ENCODE measurements at regions not wholly inside any gene's neighbourhood (a gene's known extent, or its start where the extent isn't known, plus 50 kb on each side); places are given as distances from the start of the nearest gene placed in this dataset.
A peak's percentile ranks its signal among the peaks of the same experiment; 100 is the strongest.

DNA sequence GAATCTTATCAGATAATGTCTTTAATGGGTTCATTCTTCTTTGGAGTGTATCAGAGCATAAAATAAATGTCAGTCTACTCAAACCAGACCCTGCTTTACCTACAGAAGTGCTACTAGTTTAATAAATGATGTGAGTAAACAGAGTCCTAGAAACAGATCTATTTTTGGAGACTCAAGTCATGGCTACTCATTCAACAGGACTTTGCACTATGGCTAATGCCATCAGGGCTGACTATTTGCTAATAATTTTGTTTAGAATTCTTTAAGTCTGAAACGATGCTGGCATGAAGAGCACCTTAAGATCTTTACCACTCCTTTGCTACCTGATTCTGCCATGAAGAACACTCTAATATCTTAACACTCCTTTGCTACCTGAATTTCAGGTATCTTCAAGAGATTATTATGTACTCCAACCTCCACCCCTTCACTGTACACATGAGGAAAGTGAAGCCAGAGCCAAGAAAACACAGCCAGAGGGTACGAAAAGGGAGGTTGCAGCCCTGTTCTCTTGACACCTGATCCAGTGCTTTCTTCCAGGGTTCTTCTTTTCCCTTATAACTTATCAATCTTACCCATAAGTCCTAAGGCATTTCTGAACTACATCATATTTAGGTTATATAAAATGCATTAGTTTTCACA, 62.4 kb downstream of the ZNF608 start:
- Histone ChIP-seq H3K36me3 (no peaks in the 10 kb centered on the region), H3K27me3 (no peaks in the 10 kb centered on the region), H3K9me3 (no peaks in the 10 kb centered on the region), H3K4me3 (no peak overlapping the region), H3K27ac (no peak overlapping the region), H3K4me1 (no peaks in the 10 kb centered on the region)
- no peak for DNase-seq
- TF ChIP-seq CTCF (IDR thresholded peaks at IDR 0.05), result no peak
- no peak for TF ChIP-seq POLR2A (IDR thresholded peaks at IDR 0.05)

DNA sequence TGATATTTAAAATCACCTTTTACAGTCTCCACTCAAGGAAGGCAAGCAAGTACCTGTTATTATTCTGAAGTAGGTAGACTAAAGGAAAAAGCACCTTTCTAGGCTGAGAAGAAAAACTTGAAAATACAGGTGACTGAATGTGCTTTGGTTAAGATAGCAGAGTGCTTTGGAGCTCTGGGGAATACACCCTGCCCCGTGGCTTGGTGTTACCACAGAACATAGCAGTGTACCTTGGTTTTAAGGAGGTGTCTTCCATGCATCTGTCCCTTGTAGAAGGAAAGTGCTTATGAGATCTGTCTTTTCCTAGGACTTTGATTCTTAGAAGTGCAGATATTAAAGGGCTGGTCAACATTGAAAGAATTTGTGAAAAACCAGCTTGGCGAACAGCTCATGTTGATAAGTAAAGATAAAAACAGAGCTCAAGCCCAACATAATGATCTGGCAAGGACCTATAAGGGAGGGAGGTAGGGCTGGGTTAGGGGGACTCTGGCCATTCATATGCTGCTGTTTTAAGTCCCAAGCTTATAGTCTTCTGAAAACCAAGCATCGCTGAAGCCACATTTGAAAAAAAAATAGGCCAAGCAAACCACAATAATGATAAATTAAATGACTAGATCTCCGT, 66.8 kb downstream of the ZNF608 start:
- Histone ChIP-seq H3K27ac (no peak overlapping the region), H3K4me1 (peaks cover 0 to 35% (median 0%) of the 10 kb centered on the region in 4 donors)

GRCh38 chr5:124678922-124679519, 67.4 kb downstream of the ZNF608 start:
- TF ChIP-seq CTCF (IDR thresholded peaks at IDR 0.05), result no peak
- no peak for TF ChIP-seq POLR2A (IDR thresholded peaks at IDR 0.05)
- peaks cover 0 to 35% (median 0%) of the 10 kb centered on the region in 4 donors for H3K4me1 ChIP-seq
- no peaks in the 10 kb centered on the region for H3K36me3 ChIP-seq
- no peaks in the 10 kb centered on the region for H3K9me3 ChIP-seq
- H3K27me3 ChIP-seq, result no peaks in the 10 kb centered on the region
- H3K4me3 ChIP-seq, result no peak overlapping the region
- peak overlapping the region in 1 of 4 donors; percentile 16 for H3K27ac ChIP-seq
- no peak for DNase-seq

More for the DNA sequence above, 66.8 kb downstream of the ZNF608 start:
- DNase-seq, result no peak
- Histone ChIP-seq H3K36me3 (no peaks in the 10 kb centered on the region), H3K9me3 (no peaks in the 10 kb centered on the region), H3K4me3 (no peak overlapping the region), H3K27me3 (no peaks in the 10 kb centered on the region)
- no peak for TF ChIP-seq CTCF (IDR thresholded peaks at IDR 0.05)

DNA sequence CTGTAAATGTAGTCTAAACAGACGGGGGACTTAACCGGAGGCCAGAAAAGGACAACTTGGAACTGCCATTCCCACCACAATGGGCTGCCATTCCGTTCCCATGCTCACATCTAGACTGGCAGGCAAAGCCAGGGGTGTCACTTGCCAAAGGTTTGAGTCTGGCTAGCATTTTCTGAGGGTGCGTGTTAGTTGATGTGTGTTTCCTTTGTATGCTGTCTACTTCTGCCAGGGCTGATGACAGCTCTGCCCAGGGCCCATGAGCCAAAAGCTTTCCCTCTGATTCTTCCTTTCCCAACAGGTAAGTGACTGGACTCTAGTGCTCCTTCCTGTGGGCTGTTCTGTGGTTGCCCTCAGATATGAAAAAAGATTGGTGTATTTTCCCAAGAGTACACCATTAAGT, 68.0 kb downstream of the ZNF608 start:
- TF ChIP-seq POLR2A (IDR thresholded peaks at IDR 0.05) (no peak), CTCF (IDR thresholded peaks at IDR 0.05) (no peak)
- no peaks in the 10 kb centered on the region for H3K27me3 ChIP-seq
- H3K9me3 ChIP-seq, result no peaks in the 10 kb centered on the region

DNA sequence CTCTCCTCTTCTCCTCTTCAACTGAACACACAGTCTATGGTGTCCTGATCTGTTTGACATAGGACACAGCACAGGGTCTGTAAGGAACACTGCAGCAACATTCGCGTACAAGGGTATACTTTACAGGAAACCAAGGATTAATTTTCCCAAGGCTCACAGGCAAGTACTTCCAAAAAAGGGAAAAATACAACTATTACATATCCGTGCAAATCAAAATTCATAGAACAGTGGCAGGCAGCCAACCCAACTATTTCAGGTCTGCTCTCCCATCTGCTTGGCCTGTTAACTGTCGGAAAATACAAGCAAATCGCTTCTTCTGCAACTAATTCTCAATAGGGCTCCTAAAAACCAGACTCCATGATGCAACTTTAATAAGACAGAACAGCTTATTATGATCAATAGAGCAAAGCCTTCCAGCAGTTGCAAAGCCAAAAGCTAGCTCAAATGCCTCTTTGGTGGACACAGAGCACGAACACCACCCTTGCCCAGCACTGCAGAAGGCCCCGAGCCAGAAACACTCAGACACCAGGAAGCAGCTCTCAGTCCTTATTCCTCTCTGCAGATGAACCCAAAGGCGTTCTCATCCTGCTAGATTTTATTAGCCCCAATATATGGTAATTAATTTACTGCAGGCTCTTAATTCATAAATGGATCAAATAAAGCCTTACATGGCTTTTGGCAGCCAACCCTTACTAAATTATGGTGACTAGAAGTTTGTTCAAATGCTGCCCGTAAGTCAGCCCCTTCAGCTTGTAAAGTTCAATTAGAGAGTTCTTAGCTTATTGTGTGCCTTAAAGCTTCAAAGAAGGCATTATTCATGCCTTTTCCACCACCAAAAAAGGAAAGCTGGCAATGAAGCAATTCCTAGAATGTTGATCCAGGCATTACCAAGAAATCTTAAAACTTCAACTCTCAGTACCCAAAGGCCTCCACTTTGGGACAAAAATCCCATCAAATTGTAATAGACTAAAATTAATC, 68.8 kb downstream of the ZNF608 start:
- no peaks in the 10 kb centered on the region for H3K9me3 ChIP-seq

More for the DNA sequence above, 68.0 kb downstream of the ZNF608 start:
- no peaks in the 10 kb centered on the region for H3K36me3 ChIP-seq
- peak overlapping the region in 1 of 4 donors; percentile 16 for H3K27ac ChIP-seq
- no peak overlapping the region for H3K4me3 ChIP-seq
- H3K4me1 ChIP-seq, result peaks cover 0 to 35% (median 0%) of the 10 kb centered on the region in 4 donors
- no peak for DNase-seq

More for the DNA sequence above, 68.8 kb downstream of the ZNF608 start:
- Histone ChIP-seq H3K27ac (peak overlapping the region in 3 of 4 donors; percentile 16 to 38 (median 37)), H3K4me3 (no peak overlapping the region), H3K27me3 (no peaks in the 10 kb centered on the region), H3K36me3 (no peaks in the 10 kb centered on the region), H3K4me1 (peaks cover 0 to 35% (median 0%) of the 10 kb centered on the region in 4 donors)
- no peak for TF ChIP-seq CTCF (IDR thresholded peaks at IDR 0.05)
- no peak for DNase-seq
